Calu3 (cell line): ENCODE measurements at regions not wholly inside any gene's neighbourhood (a gene's known extent, or its start where the extent isn't known, plus 50 kb on each side); places are given as distances from the start of the nearest gene placed in this dataset.
"Not testable (repeated sequence)": the region's sequence is repeated elsewhere in the genome, so short reads cannot be mapped to it uniquely, and the experiment has no call there.

ENCODE experiments used
- BruUV-seq: library from RNA; stranded (reverse); fragments of 400-500 nt; replicated peaks from 2 replicates; lab custom pipeline; 2021; lab: Mats Ljungman, UMichigan
- CTCF ChIA-PET: fragments of 300-600 bp; sonication (Branson Sonifier 250); formaldehyde crosslinking; loops from one replicate; lab custom pipeline; 2022; ENCODE audit warnings: antibody characterized with exemption; lab: Charles Lee
- DNase-seq: peaks from one replicate; pipeline ENCODE4 v3.0.0; 2022
- H3K27ac Mint-ChIP-seq: one replicate; pipeline ENCODE4 v1.8.0; 2022; ENCODE audit warnings: mixed read lengths; ENCODE audit not compliant: unreplicated experiment
- H3K27me3 Mint-ChIP-seq: one replicate; pipeline ENCODE4 v1.8.0; 2022; ENCODE audit warnings: mixed read lengths; ENCODE audit not compliant: unreplicated experiment
- H3K36me3 Mint-ChIP-seq: one replicate; pipeline ENCODE4 v1.8.0; 2022; ENCODE audit warnings: mild to moderate bottlenecking, moderate library complexity, mixed read lengths; ENCODE audit not compliant: insufficient read depth, unreplicated experiment
- H3K4me1 Mint-ChIP-seq: one replicate; pipeline ENCODE4 v1.8.0; 2022; ENCODE audit warnings: mild to moderate bottlenecking, low read depth, mixed read lengths; ENCODE audit not compliant: unreplicated experiment
- H3K4me3 Mint-ChIP-seq: one replicate; pipeline ENCODE4 v1.8.0; 2022; ENCODE audit warnings: mild to moderate bottlenecking, low read depth, moderate library complexity, mixed read lengths; ENCODE audit not compliant: unreplicated experiment
- H3K9me3 Mint-ChIP-seq: one replicate; pipeline ENCODE4 v1.8.0; 2022; ENCODE audit warnings: low read depth, mixed read lengths; ENCODE audit not compliant: unreplicated experiment
- intact Hi-C: fragments of 100-400 bp; cut with micrococcal nuclease; formaldehyde crosslinking; loops from one replicate; pipeline ENCODE4 v1.10.0; 2022; ENCODE audit not compliant: unreplicated experiment
- TF ChIP-seq, protein P1 (sequence below): fragments of 200-600 bp; IDR thresholded peaks from one replicate; pipeline ENCODE4 v1.8.0; 2022; ENCODE audit warnings: antibody characterized with exemption; ENCODE audit not compliant: unreplicated experiment

DNA sequence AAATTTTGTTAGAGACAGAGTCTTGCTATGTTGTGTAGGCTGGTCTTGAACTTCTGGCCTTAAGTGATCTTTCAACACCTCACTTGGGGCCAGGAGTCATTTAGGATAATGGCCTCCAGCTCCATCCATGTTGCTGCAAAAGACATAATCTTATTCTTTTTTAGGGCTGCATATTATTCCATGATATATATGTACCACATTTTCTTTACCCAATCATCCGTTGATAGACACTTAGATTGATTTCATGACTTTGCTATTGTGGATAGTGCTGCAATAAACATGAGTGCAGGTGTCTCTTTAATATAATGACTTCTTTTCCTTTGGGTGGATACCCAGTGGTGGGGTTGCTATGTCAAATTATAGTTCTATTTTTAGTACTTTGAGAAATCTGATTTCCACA lies 140.9 kb upstream of the LCORL start:
- BruUV-seq: no TSS peak
- Mint-ChIP-seq H3K36me3 (no peaks in the 10 kb centered on the region), H3K9me3 (peaks cover 2% of the 10 kb centered on the region), H3K27ac (no peak overlapping the region), H3K4me1 (no peaks in the 10 kb centered on the region), H3K4me3 (no peak overlapping the region), H3K27me3 (no peaks in the 10 kb centered on the region)
- TF ChIP-seq, protein P1, sequence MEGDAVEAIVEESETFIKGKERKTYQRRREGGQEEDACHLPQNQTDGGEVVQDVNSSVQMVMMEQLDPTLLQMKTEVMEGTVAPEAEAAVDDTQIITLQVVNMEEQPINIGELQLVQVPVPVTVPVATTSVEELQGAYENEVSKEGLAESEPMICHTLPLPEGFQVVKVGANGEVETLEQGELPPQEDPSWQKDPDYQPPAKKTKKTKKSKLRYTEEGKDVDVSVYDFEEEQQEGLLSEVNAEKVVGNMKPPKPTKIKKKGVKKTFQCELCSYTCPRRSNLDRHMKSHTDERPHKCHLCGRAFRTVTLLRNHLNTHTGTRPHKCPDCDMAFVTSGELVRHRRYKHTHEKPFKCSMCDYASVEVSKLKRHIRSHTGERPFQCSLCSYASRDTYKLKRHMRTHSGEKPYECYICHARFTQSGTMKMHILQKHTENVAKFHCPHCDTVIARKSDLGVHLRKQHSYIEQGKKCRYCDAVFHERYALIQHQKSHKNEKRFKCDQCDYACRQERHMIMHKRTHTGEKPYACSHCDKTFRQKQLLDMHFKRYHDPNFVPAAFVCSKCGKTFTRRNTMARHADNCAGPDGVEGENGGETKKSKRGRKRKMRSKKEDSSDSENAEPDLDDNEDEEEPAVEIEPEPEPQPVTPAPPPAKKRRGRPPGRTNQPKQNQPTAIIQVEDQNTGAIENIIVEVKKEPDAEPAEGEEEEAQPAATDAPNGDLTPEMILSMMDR: no peak
- intact Hi-C loops: no loop called here
- DNase-seq: no peak
- CTCF ChIA-PET: no interaction called here

DNA sequence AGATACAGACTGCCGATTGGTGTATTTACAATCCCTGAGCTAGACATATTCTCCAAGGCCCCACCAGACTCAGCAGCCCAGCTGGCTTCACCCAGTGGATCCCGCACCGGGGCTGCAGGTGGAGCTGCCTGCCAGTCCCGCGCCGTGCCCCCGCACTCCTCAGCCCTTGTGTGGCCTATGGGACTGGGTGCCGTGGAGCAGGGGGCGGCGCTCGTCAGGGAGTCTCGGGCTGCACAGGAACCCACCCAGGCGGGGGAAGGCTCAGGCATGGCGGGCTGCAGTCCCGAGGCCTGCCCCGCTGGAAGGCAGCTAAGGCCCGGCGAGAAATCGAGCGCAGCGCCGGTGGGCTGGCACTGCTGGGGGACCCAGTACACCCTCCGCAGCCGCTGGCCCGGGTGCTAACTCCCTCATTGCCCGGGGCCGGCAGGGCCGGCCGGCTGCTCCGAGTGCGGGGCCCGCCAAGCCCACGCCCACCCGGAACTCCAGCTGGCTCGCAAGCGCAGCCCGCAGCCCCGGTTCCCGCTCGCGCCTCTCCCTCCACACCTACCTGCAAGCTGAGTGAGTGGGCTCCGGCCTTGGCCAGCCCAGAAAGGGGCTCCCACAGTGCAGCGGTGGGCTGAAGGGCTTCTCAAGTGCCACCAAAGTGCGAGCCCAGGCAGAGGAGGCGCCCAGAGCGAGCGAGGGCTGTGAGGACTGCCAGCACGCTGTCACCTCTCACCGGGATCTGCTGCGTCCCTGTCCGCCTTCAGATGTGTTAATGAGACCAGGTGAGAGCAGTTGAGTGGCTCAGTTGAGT lies 137.8 kb upstream of the LCORL start:
- DNase-seq, H3K36me3 Mint-ChIP-seq, BruUV-seq, H3K27me3 Mint-ChIP-seq, H3K9me3 Mint-ChIP-seq, H3K4me3 Mint-ChIP-seq, H3K4me1 Mint-ChIP-seq, H3K27ac Mint-ChIP-seq, intact Hi-C loops: not testable (repeated sequence)
- CTCF ChIA-PET: interaction anchor here (0.6 kb wide), 1 partner anchor 332 kb away, joined by 3 read pairs; no protein-coding TSS in a partner anchor

DNA sequence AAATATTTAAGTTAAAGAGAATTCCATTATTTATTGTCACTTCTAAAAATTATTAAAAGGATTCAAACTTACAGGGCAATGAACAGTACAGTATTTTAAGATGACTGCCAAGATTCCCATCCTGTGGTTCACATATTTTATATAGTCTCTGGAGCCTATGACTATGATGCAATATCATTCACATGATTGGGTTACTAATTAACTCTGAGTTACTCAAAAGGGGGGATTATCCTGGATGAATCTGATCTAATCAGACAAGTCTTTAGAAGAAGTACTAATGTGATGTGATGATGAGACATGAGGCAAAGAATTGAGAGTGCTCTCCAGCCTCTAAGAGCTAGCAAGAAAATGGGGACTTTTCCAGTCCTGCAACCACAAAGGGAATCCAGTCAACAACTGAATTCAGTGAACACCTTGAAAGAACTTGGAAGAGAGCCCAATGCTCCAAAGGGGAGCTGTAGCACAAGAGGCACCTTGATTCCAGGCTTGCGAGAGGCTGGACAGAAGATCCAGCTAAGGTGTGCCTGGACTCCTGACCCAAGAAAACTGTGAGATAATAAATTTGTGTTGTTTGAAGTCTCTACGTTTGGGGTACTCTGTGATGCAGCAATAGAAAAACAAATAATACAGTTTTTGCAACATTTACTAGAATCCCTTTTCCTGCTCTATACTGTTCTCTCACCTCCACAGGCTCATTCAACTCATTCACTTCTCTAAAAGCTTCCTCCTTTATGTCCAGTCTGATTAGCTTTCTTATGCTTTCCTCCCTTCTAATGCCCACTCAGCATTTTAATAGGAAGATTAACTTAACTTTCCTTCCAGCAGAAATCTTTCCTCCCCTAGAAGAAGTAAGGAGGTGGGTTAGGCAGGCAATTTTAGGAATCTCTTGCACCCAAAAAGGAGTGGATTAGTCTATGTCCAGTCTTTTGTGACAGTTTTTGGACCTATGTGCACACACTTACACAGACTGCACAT lies 133.8 kb upstream of the LCORL start:
- H3K9me3 Mint-ChIP-seq: no peaks in the 10 kb centered on the region
- BruUV-seq: no TSS peak
- no peaks in the 10 kb centered on the region for H3K36me3 Mint-ChIP-seq
- H3K4me1 Mint-ChIP-seq: no peaks in the 10 kb centered on the region
- no peak overlapping the region for H3K27ac Mint-ChIP-seq
- TF ChIP-seq, protein P1: no peak
- intact Hi-C loops: no loop called here
- no peak overlapping the region for H3K4me3 Mint-ChIP-seq
- no peaks in the 10 kb centered on the region for H3K27me3 Mint-ChIP-seq
- CTCF ChIA-PET: no interaction called here
- no peak for DNase-seq

DNA sequence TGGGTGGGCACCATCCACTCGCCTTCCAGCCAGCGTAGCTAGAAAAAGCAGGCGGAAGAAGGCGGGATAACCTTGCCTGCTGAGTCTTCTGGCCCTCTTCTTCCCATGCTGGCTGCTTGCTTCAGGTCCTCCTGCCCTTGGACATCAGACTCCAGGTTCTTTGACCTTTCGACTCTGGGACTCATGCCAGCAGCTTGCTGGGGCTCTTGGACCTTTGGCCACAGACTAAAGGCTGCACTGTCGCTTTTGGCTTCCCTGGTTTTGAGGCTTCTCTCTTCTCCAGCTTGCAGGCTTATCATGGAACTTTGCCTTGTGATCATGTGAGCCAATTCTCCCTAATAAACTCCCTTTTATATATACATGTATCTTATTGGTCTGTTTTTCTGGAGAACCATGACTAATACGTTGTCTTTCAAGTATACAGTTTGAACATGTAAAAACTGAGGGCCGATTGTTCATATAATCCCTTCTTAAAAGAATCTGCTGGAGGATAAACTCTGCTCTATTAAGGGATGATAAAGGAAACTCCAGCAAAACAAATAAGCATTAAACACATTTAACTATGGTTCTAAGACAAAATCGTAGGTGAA lies 116.6 kb upstream of the LCORL start:
- no peak for DNase-seq
- no TSS peak for BruUV-seq
- Mint-ChIP-seq H3K4me3 (no peak overlapping the region), H3K4me1 (no peaks in the 10 kb centered on the region), H3K36me3 (no peaks in the 10 kb centered on the region), H3K9me3 (no peaks in the 10 kb centered on the region), H3K27ac (no peak overlapping the region), H3K27me3 (no peaks in the 10 kb centered on the region)
- CTCF ChIA-PET: no interaction called here
- intact Hi-C loops: no loop called here
- TF ChIP-seq, protein P1: no peak
